Stimulated activated CD4-positive, alpha-beta T cell treated with anti-CD3 and anti-CD28 coated beads, Interleukin-2, amount 100 ng/mL, for 48 hours (primary cell): ENCODE measurements at regions not wholly inside any gene's neighbourhood (a gene's known extent, or its start where the extent isn't known, plus 50 kb on each side); places are given as distances from the start of the nearest gene placed in this dataset.
"Not testable (repeated sequence)": the region's sequence is repeated elsewhere in the genome, so short reads cannot be mapped to it uniquely, and the experiment has no call there.

ENCODE experiments used
- DNase-seq, 2 donors: peaks; one replicate each; pipeline ENCODE4 v3.0.0-alpha.2; 2020

- DNase-seq: no peak
Measured at GRCh38 chr6:43932259-43933147, 162.5 kb downstream of the VEGFA start.

- DNase-seq: no peak
Measured at GRCh38 chr6:43931201-43931600, 161.2 kb downstream of the VEGFA start.

- DNase-seq: no peak
Measured at GRCh38 chr6:43930440-43931154, 160.6 kb downstream of the VEGFA start.

GRCh38 chr6:43929511-43929910, 159.5 kb downstream of the VEGFA start:
- DNase-seq: no peak

GRCh38 chr6:43927532-43928210, 157.7 kb downstream of the VEGFA start:
- DNase-seq: no peak

- no peak for DNase-seq
Measured at GRCh38 chr6:43926634-43927531, 156.9 kb downstream of the VEGFA start.

- DNase-seq: not testable (repeated sequence)
Measured at GRCh38 chr6:43925636-43926139, 155.7 kb downstream of the VEGFA start.

GRCh38 chr6:43924222-43924702, 154.3 kb downstream of the VEGFA start:
- peak; percentile 30 to 33 for DNase-seq

- DNase-seq: no peak
Measured at GRCh38 chr6:43923376-43924221, 153.6 kb downstream of the VEGFA start.

- no peak for DNase-seq
Measured at GRCh38 chr6:43922426-43923375, 152.7 kb downstream of the VEGFA start.

- no peak for DNase-seq
Measured at GRCh38 chr6:43921548-43922425, 151.8 kb downstream of the VEGFA start.

GRCh38 chr6:43921039-43921438, 151.0 kb downstream of the VEGFA start:
- DNase-seq: no peak

GRCh38 chr6:43919774-43920173, 149.8 kb downstream of the VEGFA start:
- no peak for DNase-seq

GRCh38 chr6:43917878-43918382, 147.9 kb downstream of the VEGFA start:
- no peak for DNase-seq

GRCh38 chr6:43916924-43917877, 147.2 kb downstream of the VEGFA start:
- no peak for DNase-seq

GRCh38 chr6:43915986-43916923, 146.2 kb downstream of the VEGFA start:
- no peak for DNase-seq
